ENCODE measurements at regions not wholly inside any gene's neighbourhood (a gene's known extent, or its start where the extent isn't known, plus 50 kb on each side); places are given as distances from the start of the nearest gene placed in this dataset.

DNA sequence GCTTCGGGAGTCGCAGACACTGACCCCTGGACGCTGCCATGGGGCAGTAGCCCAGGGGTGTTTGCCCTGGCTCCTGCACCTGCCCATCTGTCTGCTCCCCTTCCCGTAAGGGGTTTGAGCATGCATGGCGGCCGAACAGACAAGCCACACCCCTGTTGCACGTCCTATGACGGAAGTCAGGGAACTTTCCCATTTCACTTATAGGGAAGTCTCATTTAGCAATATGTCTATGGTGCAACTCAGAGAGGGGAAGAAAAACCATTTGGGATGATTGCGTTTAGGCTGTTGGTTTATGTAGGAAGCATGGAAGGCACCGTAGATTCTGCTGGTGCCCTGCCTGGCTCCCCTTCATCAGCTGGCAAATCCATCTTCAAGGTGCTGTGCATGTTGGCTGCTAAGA, 112.5 kb downstream of the HAPSTR1 start:
- no peaks in the 10 kb centered on the region for H3K79me2 ChIP-seq (ENCODE audit: control insufficient read depth, low read length)
- H3K4me1 ChIP-seq (ENCODE audit: control insufficient read depth, low read length): no peaks in the 10 kb centered on the region
- H3F3A ChIP-seq (ENCODE audit: control insufficient read depth, insufficient read depth): no peaks in the 10 kb centered on the region
- H3K4me3 ChIP-seq (ENCODE audit: low read length): no peak overlapping the region
- H3K27me3 ChIP-seq (ENCODE audit: control insufficient read depth, low read length): no peaks in the 10 kb centered on the region
- no peaks in the 10 kb centered on the region for H4K20me1 ChIP-seq (ENCODE audit: control insufficient read depth, insufficient read depth, low read depth, low read length)
- no peak overlapping the region for H3K4me2 ChIP-seq (ENCODE audit: low read length)
- no peaks in the 10 kb centered on the region for H3K36me3 ChIP-seq (ENCODE audit: control insufficient read depth, low read length)
- TF ChIP-seq CTCF (IDR thresholded peaks at IDR 0.05; ENCODE audit: low read depth, low read length, poor library complexity, severe bottlenecking) (no peak), EZH2phosphoT487 (IDR thresholded peaks at IDR 0.05; ENCODE audit: borderline replicate concordance, low read length) (no peak)
- H3K27ac ChIP-seq (ENCODE audit: low read depth, low read length): no peak overlapping the region
- no peaks in the 10 kb centered on the region for H3K9me3 ChIP-seq (ENCODE audit: control insufficient read depth, insufficient read depth, low read length)
- no peaks in the 10 kb centered on the region for H3K9me2 ChIP-seq (replicated peaks; ENCODE audit: control insufficient read depth, low read length)

DNA sequence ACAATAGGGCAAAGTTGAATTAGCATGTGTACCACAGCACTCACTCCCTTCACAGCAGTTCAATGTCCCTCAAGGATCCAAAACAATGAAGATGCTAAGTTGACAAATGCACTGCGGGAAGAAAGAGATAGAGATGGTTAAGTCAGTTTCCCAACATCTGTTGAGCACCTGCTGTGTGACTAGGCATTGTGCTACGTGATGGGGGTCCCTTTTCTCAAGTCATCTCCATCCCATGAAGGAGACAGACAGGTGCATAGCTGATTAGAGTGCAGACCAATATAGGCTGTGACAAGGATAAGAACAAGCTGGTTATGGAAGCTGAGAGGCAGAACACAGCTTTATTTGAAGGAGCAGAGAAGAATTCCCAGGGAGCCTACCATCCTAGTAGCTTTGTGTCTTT, 114.2 kb downstream of the HAPSTR1 start:
- Histone ChIP-seq H3K27me3 (ENCODE audit: control insufficient read depth, low read length) (no peaks in the 10 kb centered on the region), H3K9me3 (ENCODE audit: control insufficient read depth, insufficient read depth, low read length) (no peaks in the 10 kb centered on the region), H3F3A (ENCODE audit: control insufficient read depth, insufficient read depth) (no peaks in the 10 kb centered on the region), H3K79me2 (ENCODE audit: control insufficient read depth, low read length) (no peaks in the 10 kb centered on the region), H3K36me3 (ENCODE audit: control insufficient read depth, low read length) (no peaks in the 10 kb centered on the region), H3K4me3 (ENCODE audit: low read length) (no peak overlapping the region), H3K27ac (ENCODE audit: low read depth, low read length) (no peak overlapping the region), H3K4me1 (ENCODE audit: control insufficient read depth, low read length) (no peaks in the 10 kb centered on the region), H4K20me1 (ENCODE audit: control insufficient read depth, insufficient read depth, low read depth, low read length) (no peaks in the 10 kb centered on the region), H3K9me2 (replicated peaks; ENCODE audit: control insufficient read depth, low read length) (no peaks in the 10 kb centered on the region), H3K4me2 (ENCODE audit: low read length) (no peak overlapping the region)
- TF ChIP-seq EZH2phosphoT487 (IDR thresholded peaks at IDR 0.05; ENCODE audit: borderline replicate concordance, low read length): no peak
- no peak for TF ChIP-seq CTCF (IDR thresholded peaks at IDR 0.05; ENCODE audit: low read depth, low read length, poor library complexity, severe bottlenecking)

DNA sequence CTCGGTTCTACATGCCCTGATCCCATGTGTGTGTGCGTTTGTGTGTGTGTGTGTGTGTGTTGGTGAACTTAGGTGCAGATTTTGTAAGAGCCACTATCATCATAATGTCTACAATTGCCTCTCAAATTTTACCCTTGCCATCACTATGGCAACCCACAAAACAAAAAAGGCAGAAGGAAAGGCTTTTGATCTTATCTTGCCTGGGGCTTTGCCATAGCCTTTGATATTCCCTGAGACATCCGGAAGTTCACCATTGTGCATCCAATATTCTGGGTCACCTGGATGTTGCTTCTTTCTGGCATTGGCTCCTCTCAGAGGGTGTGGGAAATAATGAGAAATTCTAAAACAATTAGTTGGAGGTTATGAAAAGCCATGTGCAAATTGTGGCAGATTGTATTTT, 114.7 kb downstream of the HAPSTR1 start:
- no peak overlapping the region for H3K27ac ChIP-seq (ENCODE audit: low read depth, low read length)
- no peaks in the 10 kb centered on the region for H3K36me3 ChIP-seq (ENCODE audit: control insufficient read depth, low read length)
- no peak overlapping the region for H3K4me2 ChIP-seq (ENCODE audit: low read length)
- no peaks in the 10 kb centered on the region for H3K4me1 ChIP-seq (ENCODE audit: control insufficient read depth, low read length)
- no peaks in the 10 kb centered on the region for H3F3A ChIP-seq (ENCODE audit: control insufficient read depth, insufficient read depth)
- no peaks in the 10 kb centered on the region for H3K9me3 ChIP-seq (ENCODE audit: control insufficient read depth, insufficient read depth, low read length)
- no peak for TF ChIP-seq EZH2phosphoT487 (IDR thresholded peaks at IDR 0.05; ENCODE audit: borderline replicate concordance, low read length)
- TF ChIP-seq CTCF (IDR thresholded peaks at IDR 0.05; ENCODE audit: low read depth, low read length, poor library complexity, severe bottlenecking): no peak
- H3K4me3 ChIP-seq (ENCODE audit: low read length): no peak overlapping the region
- no peaks in the 10 kb centered on the region for H4K20me1 ChIP-seq (ENCODE audit: control insufficient read depth, insufficient read depth, low read depth, low read length)
- H3K79me2 ChIP-seq (ENCODE audit: control insufficient read depth, low read length): no peaks in the 10 kb centered on the region
- H3K27me3 ChIP-seq (ENCODE audit: control insufficient read depth, low read length): no peaks in the 10 kb centered on the region
- H3K9me2 ChIP-seq (replicated peaks; ENCODE audit: control insufficient read depth, low read length): no peaks in the 10 kb centered on the region

DNA sequence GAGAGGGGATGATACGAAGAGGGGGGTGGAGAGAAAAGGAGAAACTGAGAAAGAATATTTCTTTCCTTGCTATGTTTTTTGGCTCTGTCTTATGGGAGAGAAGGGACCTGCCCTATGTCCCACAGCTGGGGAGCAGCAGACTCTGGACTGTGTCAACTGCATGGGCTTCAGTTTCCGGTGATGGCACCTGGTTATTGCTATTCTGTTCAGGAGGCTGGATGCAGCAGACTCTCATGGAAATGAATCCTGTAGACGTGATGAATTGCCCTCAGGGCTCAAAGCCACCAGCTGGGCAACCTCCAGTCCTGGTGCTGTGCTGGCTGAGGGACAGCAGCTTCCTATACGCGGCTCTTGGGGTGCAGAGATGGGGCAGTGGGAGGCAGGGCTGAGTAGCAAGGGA, 121.2 kb downstream of the HAPSTR1 start:
- no peak overlapping the region for H3K4me3 ChIP-seq (ENCODE audit: low read length)
- H4K20me1 ChIP-seq (ENCODE audit: control insufficient read depth, insufficient read depth, low read depth, low read length): no peaks in the 10 kb centered on the region
- H3K9me3 ChIP-seq (ENCODE audit: control insufficient read depth, insufficient read depth, low read length): no peaks in the 10 kb centered on the region
- no peaks in the 10 kb centered on the region for H3K36me3 ChIP-seq (ENCODE audit: control insufficient read depth, low read length)
- no peaks in the 10 kb centered on the region for H3K27me3 ChIP-seq (ENCODE audit: control insufficient read depth, low read length)
- H3F3A ChIP-seq (ENCODE audit: control insufficient read depth, insufficient read depth): no peaks in the 10 kb centered on the region
- TF ChIP-seq CTCF (IDR thresholded peaks at IDR 0.05; ENCODE audit: low read depth, low read length, poor library complexity, severe bottlenecking) (no peak), EZH2phosphoT487 (IDR thresholded peaks at IDR 0.05; ENCODE audit: borderline replicate concordance, low read length) (no peak)
- no peak overlapping the region for H3K27ac ChIP-seq (ENCODE audit: low read depth, low read length)
- no peak overlapping the region for H3K4me2 ChIP-seq (ENCODE audit: low read length)
- H3K4me1 ChIP-seq (ENCODE audit: control insufficient read depth, low read length): no peaks in the 10 kb centered on the region
- H3K9me2 ChIP-seq (replicated peaks; ENCODE audit: control insufficient read depth, low read length): no peaks in the 10 kb centered on the region
- no peaks in the 10 kb centered on the region for H3K79me2 ChIP-seq (ENCODE audit: control insufficient read depth, low read length)

All from DOHH2 (cell line).